SU-DHL-6 (cell line): ENCODE measurements at regions not wholly inside any gene's neighbourhood (a gene's known extent, or its start where the extent isn't known, plus 50 kb on each side); places are given as distances from the start of the nearest gene placed in this dataset.

Experiments used
- CTCF ChIP-seq: fragments of 200-600 bp; sonication (generic); IDR thresholded peaks from one replicate; pipeline ENCODE4 v1.5.1; 2017; ENCODE audit warnings: antibody characterized with exemption, mild to moderate bottlenecking, low read length, moderate library complexity; ENCODE audit not compliant: insufficient read depth, poor library complexity, severe bottlenecking
- EZH2phosphoT487 ChIP-seq: fragments of 200-600 bp; sonication (generic), shearing (Covaris generic); conservative IDR thresholded peaks from 2 replicates; pipeline ENCODE4 v1.6.1; 2018; ENCODE audit warnings: mild to moderate bottlenecking, antibody characterized with exemption, low read length, moderate library complexity, mixed read lengths

GRCh38 chr11:80320765-80321164 is 879.9 kb upstream of the TENM4 start:
- no peak for TF ChIP-seq CTCF
- no peak for TF ChIP-seq EZH2phosphoT487
